IMR-90 (cell line): ENCODE measurements at regions not wholly inside any gene's neighbourhood (a gene's known extent, or its start where the extent isn't known, plus 50 kb on each side); places are given as distances from the start of the nearest gene placed in this dataset.

Experiments
- ATAC-seq: fragments of 200-7000 bp; cut with Tn5 transposase; 2 replicates; pipeline ENCODE4 v1.9.1; 2020; ENCODE audit warnings: low read depth, mild to moderate bottlenecking, moderate library complexity
- BruUV-seq: library from RNA; stranded (reverse); fragments of 400-500 nt; replicated peaks from 2 replicates; lab custom pipeline; 2021; lab: Mats Ljungman, UMichigan
- CTCF ChIA-PET: fragments of 300-600 bp; formaldehyde crosslinking; extraction: SDS; loops from one replicate; lab custom pipeline; 2021; ENCODE audit warnings: antibody characterized with exemption; lab: Yijun Ruan, JAX
- POLR2A ChIA-PET: fragments of 300-600 bp; sonication (Branson Sonifier 250); formaldehyde crosslinking; loops from one replicate; lab custom pipeline; 2022; ENCODE audit warnings: antibody characterized with exemption; ENCODE audit not compliant: unreplicated experiment; lab: Charles Lee
- DNase-seq: peaks from one replicate; pipeline ENCODE4 v3.0.0; 2013
- H2AFZ ChIP-seq: replicated peaks from 2 replicates; pipeline ENCODE3; 2013; ENCODE audit warnings: low read length, mild to moderate bottlenecking; ENCODE audit not compliant: poor library complexity
- H2AK5ac ChIP-seq: 2 replicates; pipeline ENCODE4 v1.6.1; 2013; ENCODE audit warnings: low read depth, low read length, inconsistent platforms
- H2AK9ac ChIP-seq: replicated peaks from 2 replicates; pipeline ENCODE3; 2013; ENCODE audit warnings: mild to moderate bottlenecking, low read depth, low read length, moderate library complexity; ENCODE audit not compliant: poor library complexity
- H2BK120ac ChIP-seq: 2 replicates; pipeline ENCODE4 v1.6.1; 2013; ENCODE audit warnings: low read depth, low read length, inconsistent platforms
- H2BK15ac ChIP-seq: 3 replicates; pipeline ENCODE4 v1.6.1; 2013; ENCODE audit warnings: low read depth, low read length, inconsistent platforms
- H2BK20ac ChIP-seq: 2 replicates; pipeline ENCODE4 v1.6.1; 2013; ENCODE audit warnings: low read depth, mild to moderate bottlenecking, inconsistent platforms, low read length, moderate library complexity
- H2BK5ac ChIP-seq: 2 replicates; pipeline ENCODE4 v1.6.1; 2013; ENCODE audit warnings: mild to moderate bottlenecking, low read depth, low read length, inconsistent platforms; ENCODE audit not compliant: poor library complexity, severe bottlenecking
- H3K14ac ChIP-seq: replicated peaks from 2 replicates; pipeline ENCODE4 v1.6.1; 2013; ENCODE audit warnings: low read depth, low read length, inconsistent platforms
- H3K18ac ChIP-seq: 2 replicates; pipeline ENCODE4 v1.6.1; 2013; ENCODE audit warnings: low read depth, low read length, control low read depth
- H3K23ac ChIP-seq: 2 replicates; pipeline ENCODE4 v1.6.1; 2013; ENCODE audit warnings: low read depth, low read length, inconsistent platforms
- H3K27ac ChIP-seq: 2 replicates; pipeline ENCODE4 v1.5.1; 2013; ENCODE audit warnings: mild to moderate bottlenecking, control low read depth, low read length; ENCODE audit not compliant: insufficient read depth
- H3K27me3 ChIP-seq: 2 replicates; pipeline ENCODE4 v1.6.1; 2013; ENCODE audit warnings: low read length; ENCODE audit not compliant: control insufficient read depth, insufficient read depth
- H3K36me3 ChIP-seq: 2 replicates; pipeline ENCODE4 v1.6.1; 2013; ENCODE audit warnings: low read length, mixed read lengths; ENCODE audit not compliant: control insufficient read depth, insufficient read depth
- H3K4ac ChIP-seq: 2 replicates; pipeline ENCODE4 v1.6.1; 2013; ENCODE audit warnings: low read depth, low read length, inconsistent platforms
- H3K4me1 ChIP-seq: 2 replicates; pipeline ENCODE4 v1.6.1; 2013; ENCODE audit warnings: low read length, mixed read lengths; ENCODE audit not compliant: control insufficient read depth, insufficient read depth
- H3K4me2 ChIP-seq: 2 replicates; pipeline ENCODE4 v1.6.1; 2013; ENCODE audit warnings: low read depth, mild to moderate bottlenecking, control low read depth, low read length, moderate library complexity
- H3K4me3 ChIP-seq: 2 replicates; pipeline ENCODE4 v1.5.1; 2013; ENCODE audit warnings: low read depth, mild to moderate bottlenecking, control low read depth, low read length, moderate library complexity; ENCODE audit not compliant: insufficient read depth
- H3K56ac ChIP-seq: 2 replicates; pipeline ENCODE4 v1.6.1; 2013; ENCODE audit warnings: low read length, inconsistent platforms; ENCODE audit not compliant: insufficient read depth; ENCODE audit errors: extremely low read depth
- H3K79me1 ChIP-seq, 2 experiments: 2 replicates each; pipeline ENCODE4 v1.6.1; 2013; ENCODE audit warnings: low read length in 2 of 2, inconsistent platforms in 1 of 2, low read depth in 1 of 2
- H3K9ac ChIP-seq: 2 replicates; pipeline ENCODE4 v1.6.1; 2013; ENCODE audit warnings: low read depth, low read length, control low read depth
- H3K9me1 ChIP-seq: 2 replicates; pipeline ENCODE4 v1.6.1; 2013; ENCODE audit warnings: low read length, inconsistent platforms; ENCODE audit not compliant: insufficient read depth
- H3K9me3 ChIP-seq: 2 replicates; pipeline ENCODE4 v1.6.1; 2013; ENCODE audit warnings: low read length; ENCODE audit not compliant: control insufficient read depth, insufficient read depth
- H4K20me1 ChIP-seq: 2 replicates; pipeline ENCODE4 v1.6.1; 2013; ENCODE audit warnings: low read length, inconsistent platforms; ENCODE audit not compliant: insufficient read depth
- H4K5ac ChIP-seq: 2 replicates; pipeline ENCODE4 v1.6.1; 2013; ENCODE audit warnings: mild to moderate bottlenecking, low read depth, low read length, control low read depth
- H4K8ac ChIP-seq, 2 experiments: 2 replicates each; pipeline ENCODE4 v1.6.1; 2013; ENCODE audit warnings: low read depth in 2 of 2, low read length in 2 of 2, control low read depth in 1 of 2, inconsistent platforms in 1 of 2
- H4K91ac ChIP-seq: 2 replicates; pipeline ENCODE4 v1.6.1; 2013; ENCODE audit warnings: low read depth, low read length, inconsistent platforms; ENCODE audit not compliant: insufficient read depth
- CEBPB ChIP-seq: IDR thresholded peaks from 2 replicates; pipeline ENCODE4 v1.6.1; 2012; ENCODE audit warnings: low read depth, low read length, improper control_type of control experiment
- MAZ ChIP-seq: IDR thresholded peaks from 2 replicates; pipeline ENCODE4 v1.6.1; 2012; ENCODE audit warnings: low read depth, mild to moderate bottlenecking, low read length, improper control_type of control experiment, moderate library complexity, borderline replicate concordance
- NFE2L2 ChIP-seq: fragments of 150-350 bp; IDR thresholded peaks from 2 replicates; pipeline ENCODE4 v1.6.1; 2016; ENCODE audit warnings: low read depth, mild to moderate bottlenecking, low read length
- RAD21 ChIP-seq: IDR thresholded peaks from 2 replicates; pipeline ENCODE4 v1.6.1; 2012; ENCODE audit warnings: low read length, improper control_type of control experiment
- RCOR1 ChIP-seq: IDR thresholded peaks from 2 replicates; pipeline ENCODE4 v1.6.1; 2012; ENCODE audit warnings: mild to moderate bottlenecking, low read length, improper control_type of control experiment; ENCODE audit not compliant: insufficient replicate concordance
- RFX5 ChIP-seq: IDR thresholded peaks from 2 replicates; pipeline ENCODE4 v1.8.0; 2012; ENCODE audit warnings: low read depth, mild to moderate bottlenecking, low read length, moderate library complexity
- WGBS, 2 experiments: methylation state at CpG; one replicate each; pipeline versions ENCODE4 v1.1.5 to v1.1.7; 2013; ENCODE audit warnings: missing lambda C conversion rate in 2 of 2; ENCODE audit not compliant: insufficient read length in 1 of 2; ENCODE audit errors: extremely low coverage in 2 of 2; 5-methylcytosine and 5-hydroxymethylcytosine counted together
- dilution Hi-C: fragments of 300-500 bp; cut with HindIII; formaldehyde crosslinking; loops from one replicate; pipeline ENCODE4 v1.14.3; 2018; ENCODE audit warnings: low sequenced_read_pairs; ENCODE audit not compliant: unreplicated experiment
- in situ Hi-C: fragments of 300-500 bp; cut with MboI; formaldehyde crosslinking; loops from 3 replicates; pipeline ENCODE4 v1.14.3; 2019; ENCODE audit warnings: low sequenced_read_pairs, inconsistent platforms, mixed read lengths
- intact Hi-C: fragments of 100-400 bp; cut with micrococcal nuclease; formaldehyde crosslinking; loops from 2 replicates; pipeline ENCODE4 v1.10.0; 2022

DNA sequence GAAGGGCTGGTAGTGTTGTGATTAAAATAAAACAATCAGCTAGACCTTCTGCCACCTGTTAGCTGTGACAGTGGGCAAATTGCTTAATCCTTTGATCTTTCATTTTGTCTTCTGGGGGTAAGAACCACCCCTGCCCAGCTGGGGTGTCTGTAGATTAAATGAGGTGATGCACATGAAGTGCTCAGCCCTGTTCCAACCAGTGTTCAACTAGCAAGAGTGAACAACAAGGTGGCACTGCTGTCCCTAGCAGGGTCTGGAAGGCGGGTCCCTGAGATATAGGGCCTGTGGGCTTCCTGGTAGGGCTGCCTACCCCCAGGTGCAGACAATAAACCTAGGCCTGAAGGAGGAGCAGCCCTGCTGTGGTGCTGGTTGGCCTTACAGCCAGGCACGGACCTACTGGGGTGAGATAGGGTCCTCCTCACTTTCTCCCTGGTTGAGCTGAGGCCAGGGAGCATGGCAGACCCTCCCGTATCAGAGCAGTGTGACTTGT, 60.6 kb downstream of the ARL6IP4 start:
- Histone ChIP-seq H2BK5ac (no peak overlapping the region), H4K5ac (no peak overlapping the region; the same call in 1 of the 2 replicates), H3K79me1 (peaks cover 6 to 42% of the 10 kb centered on the region in 2 experiments; a peak in 3 of 4 replicates), H3K9me1 (peaks cover 25% of the 10 kb centered on the region), H2AK9ac (peak overlapping the region; percentile 33), H4K20me1 (no peaks in the 10 kb centered on the region), H2AFZ (no peak overlapping the region), H3K27ac (peak overlapping the region; percentile 88; the same call in 1 of the 2 replicates), H3K4me3 (no peak overlapping the region), H4K8ac (0 out of 4 replicates have a peak overlapping the region, but pooled peaks of 1 of the 2 experiments have one; percentile 9), H4K91ac (peak overlapping the region; percentile 41; the same call in 1 of the 2 replicates), H2BK120ac (peak overlapping the region; percentile 90; the same call in 1 of the 2 replicates), H3K18ac (peak overlapping the region; percentile 54; the same call in 1 of the 2 replicates), H2AK5ac (peak overlapping the region; percentile 46; the same call in 1 of the 2 replicates), H3K9ac (no peak overlapping the region), H3K4me2 (no peak overlapping the region), H3K36me3 (no peaks in the 10 kb centered on the region), H3K27me3 (no peaks in the 10 kb centered on the region), H2BK20ac (peak overlapping the region; percentile 55; the same call in 1 of the 2 replicates), H3K4ac (peak overlapping the region; percentile 48; the same call in 1 of the 2 replicates), H3K14ac (no peak overlapping the region), H3K4me1 (peaks cover 33% of the 10 kb centered on the region), H3K9me3 (no peaks in the 10 kb centered on the region), H3K56ac (no peak overlapping the region), H2BK15ac (peak overlapping the region; percentile 53; the same call in 1 of the 3 replicates), H3K23ac (no peak overlapping the region)
- dilution Hi-C loops: no loop called here
- no peak for TF ChIP-seq RFX5
- TF ChIP-seq MAZ: no peak
- no peak for TF ChIP-seq RCOR1
- TF ChIP-seq CEBPB: no peak
- TF ChIP-seq NFE2L2: no peak
- no peak for TF ChIP-seq RAD21
- POLR2A ChIA-PET: interaction anchor here (1.6 kb wide), 1 partner anchor 192 kb away, joined by 8 read pairs; the partner anchor contains the start of genes MPHOSPH9 and MTRFR
- WGBS, 2 experiments: 50% methylated on average over 1 of the region's 3 CpGs; no CpG with 5 or more reads in 1 of the 2 experiments
- no peak for ATAC-seq
- intact Hi-C loops: no loop called here
- no peak for DNase-seq
- in situ Hi-C loops: loop anchor here (10.0 kb wide), 1 partner anchor 194 kb away; the partner anchor contains the start of genes MPHOSPH9 and MTRFR
- BruUV-seq: no TSS peak
- CTCF ChIA-PET: no interaction called here
